GM23338 (cell line): ENCODE measurements at regions not wholly inside any gene's neighbourhood (a gene's known extent, or its start where the extent isn't known, plus 50 kb on each side); places are given as distances from the start of the nearest gene placed in this dataset.

Source experiments
- ATAC-seq: fragments of 200-7000 bp; cut with Tn5 transposase; 3 replicates; pipeline ENCODE4 v1.9.1; 2020
- DNase-seq: peaks from one replicate; pipeline ENCODE4 v3.0.0-alpha.2; 2015; ENCODE audit warnings: low spot score
- H2AFZ ChIP-seq: fragments of 200-600 bp; sonication (generic); 2 replicates; pipeline ENCODE4 v1.8.0; 2016; ENCODE audit warnings: antibody characterized with exemption, mild to moderate bottlenecking, moderate library complexity
- H3F3A ChIP-seq: fragments of 200-600 bp; sonication (generic); replicated peaks from 2 replicates; pipeline ENCODE4 v1.8.0; 2017; ENCODE audit warnings: antibody characterized with exemption, mixed run types, low read depth
- H3K27ac ChIP-seq: fragments of 200-600 bp; sonication (generic); 2 replicates; pipeline ENCODE4 v1.6.1; 2016; ENCODE audit warnings: low read depth
- H3K27me3 ChIP-seq: fragments of 200-600 bp; sonication (generic); 2 replicates; pipeline ENCODE4 v1.8.0; 2016; ENCODE audit warnings: mild to moderate bottlenecking, mixed run types, moderate library complexity; ENCODE audit not compliant: insufficient read depth
- H3K36me3 ChIP-seq: fragments of 200-600 bp; sonication (generic); 2 replicates; pipeline ENCODE4 v1.8.0; 2016; ENCODE audit warnings: mild to moderate bottlenecking; ENCODE audit not compliant: insufficient read depth
- H3K4me1 ChIP-seq: fragments of 200-600 bp; sonication (generic); 2 replicates; pipeline ENCODE4 v1.8.0; 2016; ENCODE audit warnings: mild to moderate bottlenecking, moderate library complexity; ENCODE audit not compliant: insufficient read depth
- H3K4me2 ChIP-seq: fragments of 200-600 bp; sonication (generic); 2 replicates; pipeline ENCODE4 v1.7.1; 2017; ENCODE audit warnings: mixed run types
- H3K4me3 ChIP-seq: fragments of 200-600 bp; sonication (generic); 2 replicates; pipeline ENCODE4 v1.6.1; 2016; ENCODE audit warnings: mixed run types
- H3K79me2 ChIP-seq: fragments of 200-600 bp; sonication (generic); replicated peaks from 2 replicates; pipeline ENCODE4 v1.8.0; 2017; ENCODE audit warnings: mild to moderate bottlenecking; ENCODE audit not compliant: insufficient read depth
- H3K9me2 ChIP-seq: fragments of 200-600 bp; sonication (generic); 2 replicates; pipeline ENCODE4 v1.8.0; 2017; ENCODE audit not compliant: insufficient read depth
- H4K20me1 ChIP-seq: fragments of 200-600 bp; sonication (generic); replicated peaks from 2 replicates; pipeline ENCODE4 v1.8.0; 2017; ENCODE audit warnings: mild to moderate bottlenecking; ENCODE audit not compliant: insufficient read depth
- H3K27ac Mint-ChIP-seq: 2 replicates; pipeline ENCODE4 v1.8.0; 2020; ENCODE audit warnings: inconsistent platforms, mild to moderate bottlenecking, moderate library complexity, mixed read lengths
- H3K27me3 Mint-ChIP-seq: 3 replicates; pipeline ENCODE4 v1.8.0; 2022; ENCODE audit warnings: low read depth, mild to moderate bottlenecking, moderate library complexity, mixed read lengths, inconsistent platforms; ENCODE audit not compliant: insufficient read depth, poor library complexity
- H3K36me3 Mint-ChIP-seq: 3 replicates; pipeline ENCODE4 v1.8.0; 2021; ENCODE audit warnings: low read depth, mild to moderate bottlenecking, inconsistent platforms, moderate library complexity, mixed read lengths
- H3K4me1 Mint-ChIP-seq: 3 replicates; pipeline ENCODE4 v1.8.0; 2020; ENCODE audit warnings: mild to moderate bottlenecking, inconsistent platforms, mixed read lengths
- H3K4me3 Mint-ChIP-seq: 3 replicates; pipeline ENCODE4 v1.8.0; 2021; ENCODE audit warnings: moderate library complexity, mild to moderate bottlenecking, inconsistent platforms, mixed read lengths
- H3K9me3 Mint-ChIP-seq: 3 replicates; pipeline ENCODE4 v1.8.0; 2020; ENCODE audit warnings: moderate library complexity, mild to moderate bottlenecking, inconsistent platforms, mixed read lengths
- CTCF ChIP-seq, 2 experiments: fragments of 200-600 bp in 1 of 2; sonication (generic) in 1 of 2; conservative IDR thresholded peaks; 2 replicates each; pipeline versions ENCODE4 v1.5.1 to v1.6.1; 2016 to 2017; ENCODE audit warnings: antibody characterized with exemption in 2 of 2, low read depth in 2 of 2, mild to moderate bottlenecking in 2 of 2, moderate library complexity in 1 of 2
- ETS1 ChIP-seq: IDR thresholded peaks from 2 replicates; pipeline ENCODE4 v1.6.1; 2016; ENCODE audit warnings: antibody characterized with exemption
- EZH2 ChIP-seq: fragments of 200-600 bp; sonication (generic); IDR thresholded peaks from one replicate; pipeline ENCODE4 v1.8.0; 2017; ENCODE audit warnings: antibody characterized with exemption, mild to moderate bottlenecking, low read depth; ENCODE audit not compliant: unreplicated experiment
- JUNB ChIP-seq: IDR thresholded peaks from one replicate; pipeline ENCODE4 v1.6.1; 2016; ENCODE audit warnings: antibody characterized with exemption; ENCODE audit not compliant: unreplicated experiment
- NANOG ChIP-seq: IDR thresholded peaks from 2 replicates; pipeline ENCODE4 v1.6.1; 2016; ENCODE audit warnings: antibody characterized with exemption, borderline replicate concordance
- POLR2AphosphoS5 ChIP-seq: IDR thresholded peaks from 2 replicates; pipeline ENCODE4 v1.6.1; 2016; ENCODE audit warnings: antibody characterized with exemption, low read depth
- REST ChIP-seq: IDR thresholded peaks from one replicate; pipeline ENCODE4 v1.6.1; 2018; ENCODE audit warnings: antibody characterized with exemption; ENCODE audit not compliant: unreplicated experiment
- STAT1 ChIP-seq: IDR thresholded peaks from one replicate; pipeline ENCODE4 v1.6.1; 2016; ENCODE audit warnings: antibody characterized with exemption; ENCODE audit not compliant: unreplicated experiment
- ZNF114 ChIP-seq: fragments of 250-450 bp; sonication (Bioruptor Pico); IDR thresholded peaks from 2 replicates; pipeline ENCODE4 v1.5.0; 2020; ENCODE audit warnings: mild to moderate bottlenecking, moderate library complexity
- ZNF331 ChIP-seq: fragments of 250-450 bp; sonication (Bioruptor Pico); IDR thresholded peaks from 2 replicates; pipeline ENCODE4 v1.5.0; 2020; ENCODE audit warnings: low read depth, mild to moderate bottlenecking, moderate library complexity

- TF ChIP-seq ZNF331 (CRISPR knock-in tag): no peak
- no peak for TF ChIP-seq POLR2AphosphoS5
- no peak for TF ChIP-seq STAT1
- no peak for TF ChIP-seq CTCF (conservative IDR thresholded peaks at IDR 0.05; ENCODE audit: low read depth in 2 of 2)
- no peak for TF ChIP-seq ETS1
- TF ChIP-seq ZNF114: no peak
- no peak for TF ChIP-seq REST
Measured at GRCh38 chr7:52309631-52310030, 725.8 kb upstream of the POM121L12 start (continued).

- Histone ChIP-seq H3F3A (no peaks in the 10 kb centered on the region), H3K79me2 (no peaks in the 10 kb centered on the region), H4K20me1 (no peaks in the 10 kb centered on the region), H3K27me3 (no peaks in the 10 kb centered on the region), H3K27ac (no peak overlapping the region), H3K9me2 (peaks cover under 1% of the 10 kb centered on the region; the same call in 1 of the 2 replicates), H3K4me1 (no peaks in the 10 kb centered on the region), H3K36me3 (no peaks in the 10 kb centered on the region), H3K4me2 (no peak overlapping the region), H2AFZ (no peak overlapping the region), H3K4me3 (no peak overlapping the region)
- ATAC-seq: no peak
- no peaks in the 10 kb centered on the region; the same call in 2 of the 3 replicates for H3K4me1 Mint-ChIP-seq
- H3K27me3 Mint-ChIP-seq: no peaks in the 10 kb centered on the region
- H3K27ac Mint-ChIP-seq: no peak overlapping the region
- H3K9me3 Mint-ChIP-seq: peaks cover 13% of the 10 kb centered on the region
- H3K36me3 Mint-ChIP-seq: 0 out of 3 replicates have a peak, but pooled peaks cover 6% of the 10 kb centered on the region
- DNase-seq: no peak
- TF ChIP-seq CTCF (conservative IDR thresholded peaks at IDR 0.05; ENCODE audit: low read depth in 2 of 2): no peak
- TF ChIP-seq NANOG: no peak
- no peak for TF ChIP-seq EZH2
- no peak for TF ChIP-seq ETS1
- TF ChIP-seq JUNB: no peak
- TF ChIP-seq POLR2AphosphoS5: no peak
- no peak overlapping the region for H3K4me3 Mint-ChIP-seq
Measured at GRCh38 chr7:52302765-52303520, 732.5 kb upstream of the POM121L12 start.
